ENCODE measurements at regions not wholly inside any gene's neighbourhood (a gene's known extent, or its start where the extent isn't known, plus 50 kb on each side); places are given as distances from the start of the nearest gene placed in this dataset.
A peak's percentile ranks its signal among the peaks of the same experiment; 100 is the strongest.

GRCh38 chr6:77339926-77340325, 123.4 kb downstream of the HTR1B start:
- Histone ChIP-seq H3K9me3 (ENCODE audit: control insufficient read depth, insufficient read depth, low read depth, low read length) (no peaks in the 10 kb centered on the region), H3K4me3 (ENCODE audit: low read depth in 2 of 2, low read length in 2 of 2) (no peak overlapping the region), H3K36me3 (ENCODE audit: control insufficient read depth, insufficient read depth, low read length) (no peaks in the 10 kb centered on the region), H3K27ac (ENCODE audit: low read length) (peak overlapping the region; percentile 58; the same call in 1 of the 2 replicates), H3K27me3 (ENCODE audit: control insufficient read depth, insufficient read depth, low read length) (no peaks in the 10 kb centered on the region), H3K4me1 (ENCODE audit: control insufficient read depth, insufficient read depth, low read length) (no peaks in the 10 kb centered on the region)
- TF ChIP-seq, protein P1, sequence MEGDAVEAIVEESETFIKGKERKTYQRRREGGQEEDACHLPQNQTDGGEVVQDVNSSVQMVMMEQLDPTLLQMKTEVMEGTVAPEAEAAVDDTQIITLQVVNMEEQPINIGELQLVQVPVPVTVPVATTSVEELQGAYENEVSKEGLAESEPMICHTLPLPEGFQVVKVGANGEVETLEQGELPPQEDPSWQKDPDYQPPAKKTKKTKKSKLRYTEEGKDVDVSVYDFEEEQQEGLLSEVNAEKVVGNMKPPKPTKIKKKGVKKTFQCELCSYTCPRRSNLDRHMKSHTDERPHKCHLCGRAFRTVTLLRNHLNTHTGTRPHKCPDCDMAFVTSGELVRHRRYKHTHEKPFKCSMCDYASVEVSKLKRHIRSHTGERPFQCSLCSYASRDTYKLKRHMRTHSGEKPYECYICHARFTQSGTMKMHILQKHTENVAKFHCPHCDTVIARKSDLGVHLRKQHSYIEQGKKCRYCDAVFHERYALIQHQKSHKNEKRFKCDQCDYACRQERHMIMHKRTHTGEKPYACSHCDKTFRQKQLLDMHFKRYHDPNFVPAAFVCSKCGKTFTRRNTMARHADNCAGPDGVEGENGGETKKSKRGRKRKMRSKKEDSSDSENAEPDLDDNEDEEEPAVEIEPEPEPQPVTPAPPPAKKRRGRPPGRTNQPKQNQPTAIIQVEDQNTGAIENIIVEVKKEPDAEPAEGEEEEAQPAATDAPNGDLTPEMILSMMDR (IDR thresholded peaks at IDR 0.05), result no peak
- TF ChIP-seq POLR2AphosphoS5 (IDR thresholded peaks at IDR 0.05; ENCODE audit: low read depth, low read length) (no peak), TCF7L2 (IDR thresholded peaks at IDR 0.05; ENCODE audit: low read depth, low read length) (no peak), SIN3A (IDR thresholded peaks at IDR 0.05; ENCODE audit: borderline replicate concordance, insufficient read depth, low read depth, low read length) (no peak)
- TF ChIP-seq, protein P2, sequence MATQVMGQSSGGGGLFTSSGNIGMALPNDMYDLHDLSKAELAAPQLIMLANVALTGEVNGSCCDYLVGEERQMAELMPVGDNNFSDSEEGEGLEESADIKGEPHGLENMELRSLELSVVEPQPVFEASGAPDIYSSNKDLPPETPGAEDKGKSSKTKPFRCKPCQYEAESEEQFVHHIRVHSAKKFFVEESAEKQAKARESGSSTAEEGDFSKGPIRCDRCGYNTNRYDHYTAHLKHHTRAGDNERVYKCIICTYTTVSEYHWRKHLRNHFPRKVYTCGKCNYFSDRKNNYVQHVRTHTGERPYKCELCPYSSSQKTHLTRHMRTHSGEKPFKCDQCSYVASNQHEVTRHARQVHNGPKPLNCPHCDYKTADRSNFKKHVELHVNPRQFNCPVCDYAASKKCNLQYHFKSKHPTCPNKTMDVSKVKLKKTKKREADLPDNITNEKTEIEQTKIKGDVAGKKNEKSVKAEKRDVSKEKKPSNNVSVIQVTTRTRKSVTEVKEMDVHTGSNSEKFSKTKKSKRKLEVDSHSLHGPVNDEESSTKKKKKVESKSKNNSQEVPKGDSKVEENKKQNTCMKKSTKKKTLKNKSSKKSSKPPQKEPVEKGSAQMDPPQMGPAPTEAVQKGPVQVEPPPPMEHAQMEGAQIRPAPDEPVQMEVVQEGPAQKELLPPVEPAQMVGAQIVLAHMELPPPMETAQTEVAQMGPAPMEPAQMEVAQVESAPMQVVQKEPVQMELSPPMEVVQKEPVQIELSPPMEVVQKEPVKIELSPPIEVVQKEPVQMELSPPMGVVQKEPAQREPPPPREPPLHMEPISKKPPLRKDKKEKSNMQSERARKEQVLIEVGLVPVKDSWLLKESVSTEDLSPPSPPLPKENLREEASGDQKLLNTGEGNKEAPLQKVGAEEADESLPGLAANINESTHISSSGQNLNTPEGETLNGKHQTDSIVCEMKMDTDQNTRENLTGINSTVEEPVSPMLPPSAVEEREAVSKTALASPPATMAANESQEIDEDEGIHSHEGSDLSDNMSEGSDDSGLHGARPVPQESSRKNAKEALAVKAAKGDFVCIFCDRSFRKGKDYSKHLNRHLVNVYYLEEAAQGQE (IDR thresholded peaks at IDR 0.05; ENCODE audit: insufficient read depth in 1 of 2, low read depth in 2 of 2, low read length in 1 of 2), result no peak
- BruUV-seq (replicated peaks), result no TSS peak
- DNase-seq (ENCODE audit: low read depth, low spot score) (no peak), ATAC-seq (no peak)
- CTCF ChIA-PET, result no interaction called here
- in situ Hi-C loops (cut with HindIII; ENCODE audit: low pct_unique_long_range_greater_than_20kb, low sequenced_read_pairs), result no loop called here
- intact Hi-C loops (cut with micrococcal nuclease; ENCODE audit: unreplicated experiment), result no loop called here
- POLR2A ChIA-PET, result no interaction called here

GRCh38 chr6:77337392-77337791, 125.9 kb downstream of the HTR1B start:
- in situ Hi-C loops (cut with HindIII; ENCODE audit: low pct_unique_long_range_greater_than_20kb, low sequenced_read_pairs), result no loop called here
- ChIA-PET POLR2A (no interaction called here), CTCF (no interaction called here)
- TF ChIP-seq TCF7L2 (IDR thresholded peaks at IDR 0.05; ENCODE audit: low read depth, low read length) (no peak), POLR2AphosphoS5 (IDR thresholded peaks at IDR 0.05; ENCODE audit: low read depth, low read length) (no peak), SIN3A (IDR thresholded peaks at IDR 0.05; ENCODE audit: borderline replicate concordance, insufficient read depth, low read depth, low read length) (no peak)
- TF ChIP-seq, protein P2 (IDR thresholded peaks at IDR 0.05; ENCODE audit: insufficient read depth in 1 of 2, low read depth in 2 of 2, low read length in 1 of 2), result no peak
- TF ChIP-seq, protein P1 (IDR thresholded peaks at IDR 0.05), result no peak
- ATAC-seq (no peak), DNase-seq (ENCODE audit: low read depth, low spot score) (no peak)
- intact Hi-C loops (cut with micrococcal nuclease; ENCODE audit: unreplicated experiment), result no loop called here
- Histone ChIP-seq H3K4me1 (ENCODE audit: control insufficient read depth, insufficient read depth, low read length) (no peaks in the 10 kb centered on the region), H3K36me3 (ENCODE audit: control insufficient read depth, insufficient read depth, low read length) (no peaks in the 10 kb centered on the region), H3K27me3 (ENCODE audit: control insufficient read depth, insufficient read depth, low read length) (no peaks in the 10 kb centered on the region), H3K9me3 (ENCODE audit: control insufficient read depth, insufficient read depth, low read depth, low read length) (0 out of 2 replicates have a peak, but pooled peaks cover 2% of the 10 kb centered on the region), H3K4me3 (ENCODE audit: low read depth in 2 of 2, low read length in 2 of 2) (no peak overlapping the region), H3K27ac (ENCODE audit: low read length) (no peak overlapping the region)
- BruUV-seq (replicated peaks), result no TSS peak

All from Panc1 (cell line).